DMS 273 treated with DMSO at 0.1 percent for 48 hours (cell line): ENCODE measurements at regions not wholly inside any gene's neighbourhood (a gene's known extent, or its start where the extent isn't known, plus 50 kb on each side); places are given as distances from the start of the nearest gene placed in this dataset.
"Not testable (repeated sequence)": the region's sequence is repeated elsewhere in the genome, so short reads cannot be mapped to it uniquely, and the experiment has no call there.

Experiments used
- DNase-seq: peaks from one replicate; lab custom pipeline; 2025; lab: John Stamatoyannopoulos, UW

DNA sequence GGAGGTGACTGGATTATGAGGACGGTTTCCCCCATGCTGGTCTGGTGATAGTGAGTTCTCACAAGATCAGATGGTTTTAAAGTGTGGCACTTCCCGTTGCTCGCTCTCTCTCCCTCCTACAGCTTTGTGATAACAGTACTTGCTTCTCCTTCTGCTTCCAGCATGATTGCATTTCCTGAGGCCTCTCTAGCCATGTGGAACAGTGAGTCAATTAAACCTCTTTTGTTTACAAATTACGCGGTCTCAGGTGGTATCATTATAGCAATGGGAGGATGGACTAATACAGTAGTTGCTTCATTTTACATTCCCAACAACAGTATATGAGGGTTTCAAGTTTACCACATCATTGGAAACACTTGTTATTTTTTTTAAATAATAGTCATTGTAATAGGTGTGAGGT is 937.3 kb upstream of the ARRDC3 start:
- no peak for DNase-seq

DNA sequence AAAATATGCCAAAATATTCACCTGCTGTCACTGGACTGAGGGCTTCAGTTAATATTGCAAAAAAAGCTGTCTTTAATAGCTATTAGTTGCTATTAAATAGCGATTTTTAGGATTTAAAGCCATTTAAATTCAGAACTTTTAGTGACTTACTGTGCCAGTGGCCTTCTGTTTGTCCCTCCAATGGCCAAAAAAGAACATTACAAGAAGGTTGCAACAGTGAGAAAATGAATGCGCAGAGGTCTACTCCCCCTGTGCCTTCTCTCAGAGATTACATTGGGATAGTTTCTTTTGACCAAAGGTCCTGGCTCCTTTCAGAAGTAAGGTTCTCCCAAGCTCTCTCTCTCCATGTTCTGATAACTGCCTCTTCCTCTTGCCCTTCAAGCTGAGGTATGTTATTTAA is 930.3 kb upstream of the ARRDC3 start:
- no peak for DNase-seq

DNA sequence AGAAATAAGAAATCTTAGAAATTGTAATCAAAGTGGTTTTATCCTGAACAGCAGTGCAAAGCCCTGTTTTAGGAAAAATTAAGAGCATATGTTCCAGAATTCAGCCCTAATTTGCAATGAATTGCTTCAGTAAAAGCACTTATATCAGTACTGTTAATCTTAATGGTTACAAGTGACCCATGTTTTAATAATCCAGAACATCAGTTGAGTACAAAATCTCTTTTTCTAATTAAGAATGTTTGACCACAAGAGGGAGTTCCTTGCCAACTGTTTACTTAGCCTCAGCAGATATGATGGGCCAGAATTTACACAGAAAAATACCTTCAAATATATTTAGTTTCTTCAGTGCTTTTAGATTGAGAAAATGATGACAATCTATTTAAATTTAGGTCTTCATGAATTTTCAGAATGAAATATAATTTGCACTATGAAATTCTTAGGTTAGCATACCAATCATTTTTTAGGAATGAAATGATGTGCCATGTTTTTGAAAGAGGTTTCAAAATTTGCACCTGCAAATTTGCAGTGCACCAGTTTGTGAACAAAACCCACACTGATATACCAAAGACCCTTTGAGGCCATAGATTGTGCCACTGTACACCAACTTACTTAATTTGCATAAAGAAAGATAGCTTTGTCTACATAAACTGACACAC is 926.3 kb upstream of the ARRDC3 start:
- no peak for DNase-seq

DNA sequence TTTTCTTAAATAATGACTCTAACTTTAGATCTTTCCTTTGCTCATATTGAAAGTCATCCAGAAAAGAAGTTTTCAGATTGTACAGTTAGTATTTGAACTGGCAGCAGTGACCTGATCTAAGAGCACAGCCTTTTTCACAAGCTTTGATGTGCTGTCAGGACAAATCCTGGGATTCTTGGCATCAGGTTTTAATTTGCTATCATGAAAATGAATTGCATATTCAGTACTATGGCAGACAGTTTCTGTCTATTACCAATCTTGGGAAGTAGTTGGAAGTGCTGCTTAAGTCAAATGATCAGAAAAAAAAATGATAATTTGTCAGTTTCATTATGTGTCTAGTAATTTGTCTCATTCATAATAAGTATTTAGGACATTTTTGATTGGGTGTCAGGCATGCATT is 925.6 kb upstream of the ARRDC3 start:
- no peak for DNase-seq

DNA sequence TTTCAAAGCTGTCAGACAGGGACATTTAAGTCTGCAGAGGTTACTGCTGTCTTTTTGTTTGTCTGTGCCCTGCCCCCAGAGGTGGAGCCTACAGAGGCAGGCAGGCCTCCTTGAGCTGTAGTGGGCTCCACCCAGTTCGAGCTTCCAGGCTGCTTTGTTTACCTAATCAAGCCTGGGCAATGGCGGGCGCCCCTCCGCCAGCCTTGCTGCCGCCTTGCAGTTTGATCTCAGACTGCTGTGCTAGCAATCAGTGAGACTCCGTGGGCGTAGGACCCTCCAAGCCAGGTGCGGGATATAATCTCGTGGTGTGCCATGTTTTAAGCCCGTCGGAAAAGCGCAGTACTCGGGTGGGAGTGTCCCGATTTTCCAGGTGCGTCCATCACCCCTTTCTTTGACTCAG is 919.2 kb upstream of the ARRDC3 start:
- DNase-seq, result not testable (repeated sequence)

DNA sequence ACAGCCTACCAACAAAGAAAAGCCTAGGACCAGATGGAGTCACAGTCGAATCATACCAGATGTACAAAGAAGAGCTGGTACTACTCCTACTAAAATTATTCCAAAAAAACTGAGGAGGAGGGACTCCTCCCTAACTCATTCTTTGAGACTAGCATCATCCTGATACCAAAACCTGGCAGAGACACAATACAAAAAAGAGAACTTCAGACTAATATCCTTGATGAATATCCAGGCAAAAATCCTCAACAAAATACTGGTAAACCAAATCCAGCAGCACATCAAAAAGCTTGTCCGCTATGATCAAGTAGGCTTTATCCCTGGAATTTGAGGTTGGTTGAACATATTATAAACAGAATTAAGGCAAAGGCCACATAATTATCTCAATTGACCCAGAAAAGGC is 900.4 kb upstream of the ARRDC3 start:
- no peak for DNase-seq

DNA sequence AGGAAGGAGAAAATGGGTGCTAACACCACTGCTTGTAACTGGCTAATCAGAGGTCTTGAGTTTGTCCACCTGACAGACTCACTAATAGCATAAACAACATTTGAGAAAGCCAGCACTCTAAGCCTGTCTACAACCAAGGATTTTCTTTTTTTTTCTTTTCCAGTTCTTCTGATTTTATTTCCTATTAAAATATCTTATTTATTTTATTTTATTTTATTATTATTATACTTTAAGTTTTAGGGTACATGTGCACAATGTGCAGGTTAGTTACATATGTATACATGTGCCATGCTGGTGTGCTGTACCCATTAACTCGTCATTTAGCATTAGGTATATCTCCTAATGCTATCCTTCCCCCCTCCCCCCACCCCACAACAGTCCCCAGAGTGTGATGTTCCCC is 888.6 kb upstream of the ARRDC3 start:
- not testable (repeated sequence) for DNase-seq

DNA sequence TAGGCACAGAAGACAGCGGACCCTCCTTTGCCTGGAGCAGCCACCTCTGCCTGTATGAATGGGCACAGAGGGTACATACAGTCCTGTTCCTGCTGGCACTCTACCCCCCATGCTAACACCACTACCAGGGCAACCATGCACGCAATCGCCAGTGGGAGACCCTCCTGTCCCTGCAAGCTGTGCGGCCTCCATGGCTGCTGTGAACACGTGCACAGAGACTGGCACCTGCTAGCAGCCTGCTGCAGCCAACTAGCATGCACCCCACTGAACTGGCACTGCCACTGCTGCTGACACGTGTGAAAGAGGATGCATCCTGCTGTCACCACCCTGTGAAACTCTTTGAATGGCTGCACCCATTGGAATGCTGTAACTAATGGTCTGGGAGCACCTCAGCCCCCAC is 885.2 kb upstream of the ARRDC3 start:
- no peak for DNase-seq

DNA sequence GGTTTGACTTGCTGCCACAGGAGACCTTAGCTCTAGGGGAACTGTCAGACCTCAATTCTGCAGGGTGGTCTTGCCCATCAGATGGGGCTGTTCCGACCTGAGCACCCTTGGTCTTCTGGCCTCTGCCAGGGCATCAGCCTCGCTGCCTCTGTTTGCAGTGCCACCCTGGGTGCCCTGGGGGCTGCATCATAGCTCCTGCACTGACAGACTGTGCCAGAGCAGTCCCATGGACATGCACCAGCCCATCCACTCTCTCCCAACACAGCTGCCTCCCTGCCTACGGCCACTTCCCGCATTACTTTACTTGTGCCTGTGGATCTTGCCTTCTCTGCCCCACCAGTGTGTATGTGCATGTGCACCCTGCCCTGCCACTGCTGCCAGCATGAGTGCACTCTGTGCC is 884.7 kb upstream of the ARRDC3 start:
- no peak for DNase-seq

DNA sequence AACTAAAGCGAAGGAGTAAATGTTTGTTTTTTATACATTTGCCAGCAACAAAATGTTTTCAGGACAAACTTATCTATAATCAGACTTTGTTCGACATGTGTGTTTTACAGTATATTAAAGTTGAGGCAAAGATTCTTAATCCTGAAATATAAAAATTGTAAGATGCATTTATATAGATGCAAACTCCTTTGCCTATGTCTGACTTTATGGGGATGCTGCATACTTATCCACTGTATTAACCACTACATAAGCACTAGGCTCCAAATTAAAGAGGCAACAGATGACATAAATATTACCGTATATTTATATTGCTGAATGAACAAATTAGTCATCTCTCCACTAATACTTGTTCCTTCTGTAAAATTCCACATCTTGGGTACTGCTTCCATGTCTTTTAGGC is 882.7 kb upstream of the ARRDC3 start:
- no peak for DNase-seq

DNA sequence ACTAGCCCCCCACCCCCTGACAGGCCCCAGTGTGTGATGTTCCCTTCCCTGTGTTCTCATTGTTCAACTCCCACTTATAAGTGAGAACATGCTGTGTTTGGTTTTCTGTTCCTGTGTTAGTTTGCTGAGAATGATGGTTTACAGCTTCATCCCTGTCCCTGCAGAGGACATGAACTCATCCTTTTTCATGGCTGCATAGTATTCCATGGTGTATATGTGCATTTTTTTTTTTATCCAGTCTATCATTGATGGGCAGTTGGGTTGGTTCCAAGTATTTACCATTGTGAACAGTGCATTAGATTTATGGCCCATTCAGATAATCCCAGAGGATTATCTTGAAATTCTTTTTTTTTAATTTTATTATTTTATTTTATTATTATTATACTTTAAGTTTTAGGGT is 872.5 kb upstream of the ARRDC3 start:
- not testable (repeated sequence) for DNase-seq

DNA sequence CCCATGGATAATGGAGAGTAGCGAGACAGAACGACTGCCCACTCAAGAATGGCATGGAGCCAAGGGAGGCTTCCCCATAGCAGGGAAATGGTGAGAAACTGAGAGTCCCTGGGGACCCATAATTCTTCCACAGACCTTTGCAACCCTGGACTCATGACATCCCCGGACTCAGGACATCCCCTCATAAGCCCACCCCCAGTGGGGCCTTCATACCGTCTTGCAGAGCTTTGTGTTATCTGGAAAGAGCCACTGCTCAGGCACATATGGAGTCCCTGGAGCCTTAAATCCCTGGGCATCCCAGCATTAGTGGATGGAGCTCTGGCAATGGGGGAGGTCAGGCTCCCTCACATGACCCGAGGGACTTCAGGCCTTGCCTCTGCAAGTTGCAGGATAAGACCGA is 865.4 kb upstream of the ARRDC3 start:
- no peak for DNase-seq

DNA sequence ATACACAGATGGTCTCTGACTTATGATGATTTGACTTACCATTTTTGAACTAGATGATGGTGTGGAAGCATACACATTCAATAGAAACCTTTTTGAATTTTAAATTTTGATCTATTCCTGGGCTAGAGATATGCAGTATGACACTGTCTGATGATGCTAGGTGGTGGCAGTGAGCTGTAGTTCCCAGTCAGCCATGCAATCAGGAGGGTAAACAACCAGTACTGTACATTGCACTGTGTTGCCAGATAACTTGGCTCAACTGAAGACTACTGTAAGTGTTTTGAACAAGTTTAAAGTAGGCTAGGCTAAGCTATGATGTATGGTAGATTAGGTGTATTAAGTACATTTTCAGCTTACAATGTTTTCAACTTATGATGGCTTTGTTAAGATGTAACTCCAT is 859.1 kb upstream of the ARRDC3 start:
- DNase-seq, result no peak

DNA sequence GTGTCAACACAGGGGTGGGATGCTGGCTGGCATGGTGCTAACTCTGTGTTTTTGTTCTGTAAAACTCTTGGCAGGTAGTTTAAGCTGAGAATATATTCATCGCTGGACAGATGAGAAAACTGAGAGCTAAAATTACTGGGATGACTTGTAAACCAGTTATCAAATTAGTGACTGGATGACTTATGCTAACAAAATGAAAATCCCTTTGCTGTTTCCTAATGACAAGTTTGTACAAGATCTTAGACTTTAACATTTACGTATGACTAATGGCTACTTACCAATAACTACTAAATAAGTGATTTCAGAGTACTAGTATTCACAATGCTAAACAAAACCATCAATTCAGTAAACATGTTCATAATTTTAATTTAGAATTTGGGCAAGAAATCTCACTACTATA is 854.8 kb upstream of the ARRDC3 start:
- DNase-seq, result no peak

DNA sequence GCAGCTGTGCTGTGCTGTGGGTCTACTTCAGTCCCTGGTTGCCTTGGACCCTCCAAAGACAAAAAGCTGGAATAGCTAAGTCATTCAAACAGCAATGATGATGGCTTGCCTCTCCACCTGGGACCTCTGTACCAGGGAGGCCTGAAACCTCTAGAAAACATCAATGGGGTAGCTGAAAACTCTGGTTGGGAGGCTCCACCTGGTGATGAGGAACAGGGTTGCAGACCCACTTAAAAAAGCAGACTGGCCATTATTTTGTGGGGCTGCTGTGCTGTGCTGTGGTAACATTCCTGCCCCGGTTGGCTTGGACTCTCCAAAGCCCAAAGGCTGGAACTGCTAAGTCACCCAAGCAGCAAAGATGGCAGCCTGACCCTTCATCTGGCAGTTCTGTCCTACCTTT is 839.3 kb upstream of the ARRDC3 start:
- DNase-seq, result no peak

DNA sequence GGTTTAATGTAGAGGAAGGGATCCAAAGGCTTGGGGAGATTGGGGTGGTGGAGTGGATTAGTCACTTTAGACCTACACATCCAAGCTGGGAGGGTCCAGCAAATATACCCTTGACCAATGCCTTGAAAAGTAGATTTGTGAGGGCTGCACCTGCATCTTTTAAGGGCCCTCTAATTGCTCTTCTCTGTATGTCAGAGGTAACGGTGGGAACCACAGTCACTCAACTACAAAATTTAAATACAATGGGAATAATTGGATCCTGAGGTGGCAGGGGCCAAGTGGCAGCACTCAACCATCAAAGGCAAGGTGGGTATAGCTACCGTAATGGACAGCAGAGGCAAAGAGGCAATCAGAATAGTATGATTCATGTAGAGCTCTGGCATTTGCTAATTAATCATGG is 833.7 kb upstream of the ARRDC3 start:
- not testable (repeated sequence) for DNase-seq

DNA sequence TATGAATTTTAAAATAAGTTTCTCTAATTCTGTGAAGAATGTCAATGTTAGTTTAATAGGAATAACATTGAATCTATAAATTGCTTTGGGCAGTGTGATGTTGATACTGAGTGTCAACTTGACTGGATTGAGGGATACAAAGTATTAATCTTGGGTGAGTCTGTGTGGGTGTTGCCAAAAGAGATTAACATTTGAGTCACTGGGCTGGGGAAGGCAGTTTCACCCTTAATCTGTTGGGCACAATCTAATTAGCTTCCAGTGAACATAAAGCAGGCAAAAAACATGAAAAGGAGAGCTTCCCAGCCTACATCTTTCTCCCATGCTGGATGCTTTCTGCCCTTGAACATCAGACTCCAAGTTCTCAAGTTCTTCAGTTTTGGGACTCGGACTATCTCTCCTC is 832.0 kb upstream of the ARRDC3 start:
- no peak for DNase-seq

DNA sequence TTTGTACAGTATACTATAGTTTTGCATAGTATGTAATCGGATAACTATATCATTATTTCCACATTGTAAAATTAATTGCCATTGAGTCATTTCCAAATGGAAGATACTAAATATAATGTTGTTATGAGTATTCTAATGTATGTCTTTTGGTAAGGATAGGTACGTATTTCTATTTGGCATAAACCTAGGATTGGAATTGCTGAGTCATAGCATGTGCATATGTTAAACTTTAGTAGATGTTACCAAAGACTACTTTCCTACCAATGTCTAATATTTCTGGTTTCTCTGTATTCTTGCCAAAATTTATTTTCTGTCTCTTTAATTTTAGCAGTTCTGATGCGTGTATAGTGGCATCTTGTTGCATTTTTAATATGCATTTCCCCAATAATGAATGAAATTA is 825.1 kb upstream of the ARRDC3 start:
- DNase-seq, result no peak

DNA sequence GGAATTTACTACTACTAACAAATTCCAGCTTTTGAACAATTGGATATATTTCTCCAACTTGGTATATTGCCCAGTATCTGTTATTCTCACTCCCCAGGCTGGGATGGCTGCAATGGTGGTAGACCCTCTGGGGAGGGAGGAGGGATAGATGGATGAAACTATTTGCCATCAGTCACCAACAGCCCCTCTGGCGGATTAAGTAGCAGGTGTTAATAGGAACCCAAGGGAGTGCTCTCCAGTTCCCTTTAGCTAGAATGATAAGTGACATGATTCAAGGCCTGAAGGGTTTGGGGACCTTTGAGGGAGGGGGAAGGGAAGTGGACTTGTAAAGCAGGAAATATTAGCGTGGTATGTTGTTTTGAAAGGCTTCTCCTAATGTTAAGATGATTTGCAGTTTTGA is 824.0 kb upstream of the ARRDC3 start:
- DNase-seq, result no peak

DNA sequence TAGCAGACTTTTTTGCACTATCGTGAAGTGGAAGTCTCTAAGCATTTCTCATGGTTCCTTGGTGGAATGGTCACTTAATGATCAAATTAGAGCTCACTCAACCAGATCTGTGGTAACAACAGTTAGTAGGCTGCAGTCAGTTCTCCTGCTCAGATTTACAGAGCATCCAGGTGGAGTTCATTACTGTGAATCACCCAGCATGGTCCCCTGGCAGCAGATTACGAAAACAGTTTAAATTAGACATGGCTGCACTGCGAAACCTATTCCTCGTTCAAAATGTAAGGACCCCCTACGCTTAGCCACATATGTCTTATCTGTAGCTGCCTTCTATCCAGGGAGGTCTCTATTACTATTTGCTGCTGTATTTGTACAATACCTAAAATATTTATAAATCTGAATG is 823.6 kb upstream of the ARRDC3 start:
- no peak for DNase-seq

DNA sequence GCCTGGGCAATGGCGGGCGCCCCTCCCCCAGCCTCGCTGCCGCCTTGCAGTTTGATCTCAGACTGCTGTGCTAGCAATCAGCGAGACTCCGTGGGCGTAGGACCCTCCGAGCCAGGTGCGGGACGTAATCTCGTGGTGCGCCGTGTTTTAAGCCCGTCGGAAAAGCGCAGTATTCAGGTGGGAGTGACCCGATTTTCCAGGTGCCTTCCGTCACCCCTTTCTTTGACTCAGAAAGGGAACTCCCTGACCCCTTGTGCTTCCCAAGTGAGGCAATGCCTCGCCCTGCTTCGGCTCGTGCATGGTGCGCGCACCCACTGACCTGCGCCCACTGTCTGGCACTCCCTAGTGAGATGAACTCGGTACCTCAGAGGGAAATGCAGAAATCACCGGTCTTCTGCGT is 815.9 kb upstream of the ARRDC3 start:
- not testable (repeated sequence) for DNase-seq

DNA sequence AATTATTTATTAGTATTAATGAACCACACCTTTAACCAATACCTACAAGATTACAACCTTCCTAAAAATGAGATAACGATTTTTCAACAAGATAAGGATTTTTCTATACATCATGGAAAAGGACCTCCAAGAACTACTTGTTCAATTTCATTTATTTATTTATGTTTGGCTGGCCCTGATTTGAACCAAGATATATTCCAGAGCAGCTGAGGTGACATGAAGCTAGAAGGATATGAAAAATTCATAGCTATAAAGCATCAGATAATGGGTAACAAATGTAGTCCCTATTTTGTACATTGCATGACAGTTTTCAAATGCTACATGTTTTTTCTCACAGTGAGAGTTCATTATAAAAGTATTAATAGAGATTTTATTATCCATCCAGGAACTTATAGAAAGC is 798.5 kb upstream of the ARRDC3 start:
- no peak for DNase-seq

DNA sequence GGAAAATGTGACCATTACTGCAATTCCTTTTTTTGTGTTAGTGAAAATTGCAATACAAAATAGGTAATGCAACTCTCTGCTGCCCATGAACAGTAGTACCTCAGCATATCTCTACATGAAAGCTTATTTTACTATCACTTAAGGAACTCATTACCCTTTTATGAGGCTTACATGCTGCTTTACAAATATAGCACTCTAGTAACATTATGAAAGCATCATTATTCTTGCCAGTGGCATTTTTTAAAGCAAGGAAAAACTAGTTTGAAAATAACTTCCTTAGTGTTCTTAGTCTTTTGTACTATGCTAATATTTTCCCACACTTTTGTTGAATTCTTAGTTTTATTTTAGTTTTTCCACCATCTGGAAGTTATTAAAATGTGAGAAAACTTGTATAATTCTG is 797.3 kb upstream of the ARRDC3 start:
- no peak for DNase-seq

DNA sequence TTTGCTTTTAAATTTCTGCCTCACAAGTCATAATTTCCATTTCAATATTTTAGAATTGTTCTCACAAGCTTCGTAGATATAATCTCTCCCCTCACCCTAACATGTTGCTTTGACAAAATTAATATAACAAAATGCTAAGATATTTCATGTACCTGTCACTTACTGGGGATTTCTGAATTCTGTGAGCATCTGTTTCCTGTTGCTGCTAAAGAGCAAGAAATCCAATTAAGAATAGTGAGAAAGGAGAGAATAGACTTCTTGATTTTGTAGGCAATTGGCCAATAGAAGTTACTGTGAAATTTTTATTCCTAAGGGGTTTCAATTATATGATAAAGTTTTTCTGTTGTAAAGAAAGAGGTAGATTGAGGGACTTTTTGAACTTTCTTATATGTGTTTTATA is 796.5 kb upstream of the ARRDC3 start:
- DNase-seq, result no peak
